C4-2B (cell line): ENCODE measurements at regions not wholly inside any gene's neighbourhood (a gene's known extent, or its start where the extent isn't known, plus 50 kb on each side); places are given as distances from the start of the nearest gene placed in this dataset.

ENCODE experiments used
- CTCF ChIP-seq: fragments of 450-650 bp; conservative IDR thresholded peaks from 2 replicates; pipeline ENCODE4 v1.5.1; 2017; ENCODE audit warnings: mild to moderate bottlenecking
- ZFX ChIP-seq: fragments of 450-650 bp; IDR thresholded peaks from 2 replicates; pipeline ENCODE4 v1.6.1; 2017

DNA sequence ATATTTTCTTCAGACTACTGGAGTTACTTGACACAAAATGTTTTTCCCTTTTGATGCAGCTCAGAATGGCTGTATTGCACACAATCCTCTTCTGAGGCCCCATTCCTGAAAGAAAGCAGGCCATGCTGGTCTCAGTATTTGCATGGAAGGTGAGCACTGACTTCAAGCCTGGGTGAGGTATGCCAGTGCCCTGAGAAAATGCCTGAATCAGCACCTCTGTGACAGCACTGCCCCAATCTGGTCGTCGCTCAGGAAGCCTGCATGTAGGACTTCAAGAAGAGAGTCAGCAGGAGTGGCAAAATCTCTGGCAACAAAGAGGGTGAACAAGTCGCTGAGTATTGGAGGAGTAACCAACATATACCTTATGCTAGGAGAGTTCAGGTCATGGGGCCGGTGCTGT, 425.2 kb upstream of the PIK3R1 start:
- TF ChIP-seq CTCF: no peak
- TF ChIP-seq ZFX: no peak
